ENCODE measurements at regions not wholly inside any gene's neighbourhood (a gene's known extent, or its start where the extent isn't known, plus 50 kb on each side); places are given as distances from the start of the nearest gene placed in this dataset.
"Not testable (repeated sequence)": the region's sequence is repeated elsewhere in the genome, so short reads cannot be mapped to it uniquely, and the experiment has no call there.

GRCh38 chr15:60280259-60280658 is 117.5 kb downstream of the ANXA2 start:
- DNase-seq, result no peak

- DNase-seq, result no peak
Observed at GRCh38 chr15:60283936-60284335, 113.8 kb downstream of the ANXA2 start.

- DNase-seq, result not testable (repeated sequence)
Observed at GRCh38 chr15:60295901-60296300, 101.9 kb downstream of the ANXA2 start.

- DNase-seq, result no peak
Observed at GRCh38 chr15:60297047-60297446, 100.7 kb downstream of the ANXA2 start.
